SK-N-SH (cell line): ENCODE measurements at regions not wholly inside any gene's neighbourhood (a gene's known extent, or its start where the extent isn't known, plus 50 kb on each side); places are given as distances from the start of the nearest gene placed in this dataset.

ENCODE experiments used
- CTCF ChIA-PET: fragments of 300-600, 350-600 bp; formaldehyde crosslinking; extraction: SDS; loops from one replicate; lab custom pipeline; 2021; lab: Yijun Ruan, JAX
- POLR2A ChIA-PET: fragments of 350-600 bp; sonication (Branson Sonifier 250); formaldehyde crosslinking; extraction: SDS; loops from one replicate; lab custom pipeline; 2020; ENCODE audit warnings: antibody characterized with exemption, inconsistent platforms; lab: Yijun Ruan, JAX
- DNase-seq: peaks from one replicate; pipeline ENCODE4 v3.0.0; 2012
- H2AFZ ChIP-seq: fragments of 200-600 bp; sonication (generic); 2 replicates; pipeline ENCODE4 v1.8.1; 2016; ENCODE audit warnings: antibody characterized with exemption, mild to moderate bottlenecking, low read depth
- H3F3A ChIP-seq: fragments of 200-600 bp; sonication (generic); replicated peaks from 2 replicates; pipeline ENCODE3; 2016; ENCODE audit warnings: antibody characterized with exemption, mild to moderate bottlenecking; ENCODE audit not compliant: insufficient read depth
- H3K27ac ChIP-seq, 2 experiments: fragments of 200-500 bp in 1 of 2; fragments of 200-600 bp in 1 of 2; sonication (Bioruptor generic) in 1 of 2; sonication (generic), shearing (Covaris generic) in 1 of 2; 2 replicates each; pipeline versions ENCODE4 v1.5.1 to v1.6.1; 2014 to 2016; ENCODE audit warnings: low read depth in 2 of 2, inconsistent platforms in 1 of 2, low read length in 1 of 2, mild to moderate bottlenecking in 1 of 2, mixed read lengths in 1 of 2
- H3K27me3 ChIP-seq: fragments of 200-600 bp; sonication (generic), shearing (Covaris generic); 2 replicates; pipeline ENCODE4 v1.6.1; 2016; ENCODE audit warnings: mixed run types; ENCODE audit not compliant: insufficient read depth
- H3K36me3 ChIP-seq, 2 experiments: fragments of 200-500 bp in 1 of 2; fragments of 200-600 bp in 1 of 2; sonication (Bioruptor generic) in 1 of 2; sonication (generic) in 1 of 2; replicated peaks in 1 of 2; 2 replicates each; pipeline versions ENCODE3 to v1.5.1; 2014 to 2016; ENCODE audit warnings: low read length in 1 of 2, mild to moderate bottlenecking in 1 of 2; ENCODE audit not compliant: insufficient read depth in 2 of 2, control insufficient read depth in 1 of 2
- H3K4me1 ChIP-seq, 2 experiments: fragments of 200-500 bp in 1 of 2; fragments of 200-600 bp in 1 of 2; sonication (Bioruptor generic) in 1 of 2; sonication (generic), shearing (Covaris generic) in 1 of 2; 2 replicates each; pipeline versions ENCODE4 v1.5.1 to v1.6.1; 2014 to 2016; ENCODE audit warnings: low read depth in 1 of 2, low read length in 1 of 2, mixed run types in 1 of 2; ENCODE audit not compliant: insufficient read depth in 2 of 2, control insufficient read depth in 1 of 2
- H3K4me2 ChIP-seq: fragments of 200-600 bp; sonication (generic), shearing (Covaris generic); 2 replicates; pipeline ENCODE4 v1.6.1; 2017; ENCODE audit warnings: mixed run types
- H3K4me3 ChIP-seq, 2 experiments: fragments of 200-500 bp in 1 of 2; fragments of 200-600 bp in 1 of 2; sonication (Bioruptor generic) in 1 of 2; sonication (generic), shearing (Covaris generic) in 1 of 2; 2 replicates each; pipeline versions ENCODE4 v1.5.1 to v1.8.1; 2014 to 2016; ENCODE audit warnings: low read depth in 2 of 2, inconsistent platforms in 1 of 2, low read length in 1 of 2, mild to moderate bottlenecking in 1 of 2, mixed read lengths in 1 of 2, moderate library complexity in 1 of 2
- H3K79me2 ChIP-seq: fragments of 200-600 bp; sonication (generic); 2 replicates; pipeline ENCODE4 v1.8.1; 2017; ENCODE audit warnings: mild to moderate bottlenecking; ENCODE audit not compliant: insufficient read depth
- H3K9ac ChIP-seq: fragments of 200-600 bp; sonication (generic); 2 replicates; pipeline ENCODE4 v1.6.1; 2017; ENCODE audit warnings: mixed run types
- H3K9me2 ChIP-seq: fragments of 200-600 bp; sonication (generic); 2 replicates; pipeline ENCODE4 v1.6.1; 2017; ENCODE audit warnings: mixed run types
- H3K9me3 ChIP-seq: fragments of 200-600 bp; sonication (generic); 2 replicates; pipeline ENCODE4 v1.6.1; 2017; ENCODE audit warnings: mixed run types, mild to moderate bottlenecking, moderate library complexity
- H4K20me1 ChIP-seq: fragments of 200-600 bp; sonication (generic); 2 replicates; pipeline ENCODE4 v1.6.1; 2017; ENCODE audit warnings: mild to moderate bottlenecking, mixed run types; ENCODE audit not compliant: insufficient read depth
- EP300 ChIP-seq, 2 experiments: IDR thresholded peaks; 2 replicates each; pipeline versions ENCODE4 v1.4.0 to v1.6.1; 2012; ENCODE audit warnings: borderline replicate concordance in 1 of 2, low read depth in 1 of 2, low read length in 1 of 2
- EZH2phosphoT487 ChIP-seq: fragments of 200-600 bp; sonication (generic); IDR thresholded peaks from 2 replicates; pipeline ENCODE4 v1.6.1; 2017; ENCODE audit warnings: low read depth, mixed run types, mild to moderate bottlenecking, antibody characterized with exemption, moderate library complexity, borderline replicate concordance
- FOSL2 ChIP-seq: IDR thresholded peaks from 2 replicates; pipeline ENCODE4 v1.4.0; 2012; ENCODE audit warnings: low read depth, mild to moderate bottlenecking, moderate library complexity, borderline replicate concordance
- GABPA ChIP-seq: IDR thresholded peaks from 2 replicates; pipeline ENCODE4 v1.4.0; 2012; ENCODE audit warnings: low read depth, mild to moderate bottlenecking
- MAX ChIP-seq: IDR thresholded peaks from 2 replicates; pipeline ENCODE4 v1.4.0; 2012; ENCODE audit warnings: low read depth
- MXI1 ChIP-seq: IDR thresholded peaks from 2 replicates; pipeline ENCODE4 v1.6.1; 2012; ENCODE audit warnings: mild to moderate bottlenecking, low read depth, low read length, improper control_type of control experiment
- NFIC ChIP-seq: IDR thresholded peaks from 2 replicates; pipeline ENCODE4 v1.4.0; 2012; ENCODE audit warnings: borderline replicate concordance
- NRF1 ChIP-seq: IDR thresholded peaks from 2 replicates; pipeline ENCODE4 v1.6.1; 2012; ENCODE audit warnings: low read depth, mild to moderate bottlenecking, low read length
- PBX3 ChIP-seq: IDR thresholded peaks from 2 replicates; pipeline ENCODE4; 2012
- POLR2AphosphoS5 ChIP-seq: IDR thresholded peaks from 2 replicates; pipeline ENCODE4 v1.6.1; 2012; ENCODE audit warnings: low read depth, low read length
- REST ChIP-seq: IDR thresholded peaks from 2 replicates; pipeline ENCODE4 v1.6.1; 2012; ENCODE audit warnings: mild to moderate bottlenecking, low read depth, low read length, moderate library complexity
- USF2 ChIP-seq: fragments of 150-350 bp; IDR thresholded peaks from 2 replicates; pipeline ENCODE4 v1.6.1; 2017; ENCODE audit warnings: antibody characterized with exemption, low read length, low read depth, borderline replicate concordance
- YY1 ChIP-seq: IDR thresholded peaks from 2 replicates; pipeline ENCODE4 v1.4.0; 2012; ENCODE audit warnings: low read depth, mild to moderate bottlenecking
- ZBTB33 ChIP-seq: IDR thresholded peaks from 2 replicates; pipeline ENCODE4 v1.4.0; 2012; ENCODE audit warnings: low read depth, borderline replicate concordance

GRCh38 chr1:163265547-163265946 lies 56.2 kb upstream of the NUF2 start:
- H4K20me1 ChIP-seq = no peaks in the 10 kb centered on the region
- no peaks in the 10 kb centered on the region for H3K79me2 ChIP-seq
- H3K4me1 ChIP-seq = no peaks in the 10 kb centered on the region
- no peaks in the 10 kb centered on the region for H3K9me2 ChIP-seq
- TF ChIP-seq MAX (no peak), REST (no peak), YY1 (no peak), ZBTB33 (no peak), EP300 (IDR thresholded peaks at IDR 0.05; ENCODE audit: borderline replicate concordance in 1 of 2, low read depth in 1 of 2, low read length in 1 of 2) (no peak), USF2 (no peak), POLR2AphosphoS5 (no peak)
- no peaks in the 10 kb centered on the region for H3F3A ChIP-seq
- no peaks in the 10 kb centered on the region for H3K36me3 ChIP-seq
- no peak overlapping the region for H3K27ac ChIP-seq
- H3K9me3 ChIP-seq = no peaks in the 10 kb centered on the region
- POLR2A ChIA-PET = no interaction called here
- CTCF ChIA-PET = no interaction called here
- H3K27me3 ChIP-seq = no peaks in the 10 kb centered on the region
- H3K9ac ChIP-seq = no peak overlapping the region
- no peak overlapping the region for H3K4me2 ChIP-seq
- no peak for DNase-seq
- H2AFZ ChIP-seq = no peak overlapping the region
- no peak overlapping the region for H3K4me3 ChIP-seq

- ChIA-PET POLR2A (no interaction called here), CTCF (interaction anchor here (0.5 to 2.0 kb wide), 4 partner anchors 9 to 183 kb away, joined by 3 to 5 read pairs (median 4); no protein-coding TSS in a partner anchor)
- Histone ChIP-seq H2AFZ (no peak overlapping the region), H3K27me3 (no peaks in the 10 kb centered on the region), H3K9me2 (no peaks in the 10 kb centered on the region), H3K79me2 (no peaks in the 10 kb centered on the region), H3K4me3 (no peak overlapping the region), H3K36me3 (peaks cover 0 to 6% of the 10 kb centered on the region in 2 experiments), H3K4me1 (no peaks in the 10 kb centered on the region), H3F3A (no peaks in the 10 kb centered on the region), H3K4me2 (no peak overlapping the region), H3K9ac (no peak overlapping the region), H3K27ac (no peak overlapping the region), H4K20me1 (no peaks in the 10 kb centered on the region), H3K9me3 (no peaks in the 10 kb centered on the region)
- TF ChIP-seq EP300 (IDR thresholded peaks at IDR 0.05; ENCODE audit: borderline replicate concordance in 1 of 2, low read depth in 1 of 2, low read length in 1 of 2) (no peak), GABPA (no peak), YY1 (no peak), PBX3 (no peak), MAX (no peak), NFIC (no peak), NRF1 (no peak), EZH2phosphoT487 (no peak), ZBTB33 (no peak), FOSL2 (no peak), MXI1 (no peak)
- no peak for DNase-seq
Measured at GRCh38 chr1:163267962-163268361, 53.8 kb upstream of the NUF2 start.
